ENCODE measurements at regions not wholly inside any gene's neighbourhood (a gene's known extent, or its start where the extent isn't known, plus 50 kb on each side); places are given as distances from the start of the nearest gene placed in this dataset.

GRCh38 chr4:31236020-31236638, 516.0 kb downstream of the PCDH7 start:
- H3K36me3 Mint-ChIP-seq (ENCODE audit: low read depth) = no peaks in the 10 kb centered on the region
- no peak overlapping the region for H3K4me3 Mint-ChIP-seq
- H3K9me3 Mint-ChIP-seq = peaks cover 9% of the 10 kb centered on the region
- H3K4me1 Mint-ChIP-seq = peaks cover 11% of the 10 kb centered on the region
- no peak for TF ChIP-seq CTCF (IDR thresholded peaks at IDR 0.05; ENCODE audit: unreplicated experiment in 3 of 3)
- no peaks in the 10 kb centered on the region for H3K27me3 Mint-ChIP-seq (ENCODE audit: low read depth)
- no peak overlapping the region for H3K27ac Mint-ChIP-seq

- no peak for TF ChIP-seq CTCF (IDR thresholded peaks at IDR 0.05; ENCODE audit: unreplicated experiment in 3 of 3)
- no peaks in the 10 kb centered on the region for H3K27me3 Mint-ChIP-seq (ENCODE audit: low read depth)
- H3K4me3 Mint-ChIP-seq = no peak overlapping the region
- H3K9me3 Mint-ChIP-seq = peaks cover 9% of the 10 kb centered on the region
- no peaks in the 10 kb centered on the region for H3K36me3 Mint-ChIP-seq (ENCODE audit: low read depth)
- peaks cover 11% of the 10 kb centered on the region for H3K4me1 Mint-ChIP-seq
- no peak overlapping the region for H3K27ac Mint-ChIP-seq
Observed at GRCh38 chr4:31236639-31237173, 516.5 kb downstream of the PCDH7 start.

GRCh38 chr4:31237233-31237632, 517.1 kb downstream of the PCDH7 start:
- H3K4me1 Mint-ChIP-seq = peaks cover 11% of the 10 kb centered on the region
- H3K4me3 Mint-ChIP-seq = no peak overlapping the region
- TF ChIP-seq CTCF (IDR thresholded peaks at IDR 0.05; ENCODE audit: unreplicated experiment in 3 of 3) = no peak
- H3K36me3 Mint-ChIP-seq (ENCODE audit: low read depth) = no peaks in the 10 kb centered on the region
- no peak overlapping the region for H3K27ac Mint-ChIP-seq
- no peaks in the 10 kb centered on the region for H3K27me3 Mint-ChIP-seq (ENCODE audit: low read depth)
- H3K9me3 Mint-ChIP-seq = peaks cover 9% of the 10 kb centered on the region

- Mint-ChIP-seq H3K4me3 (no peak overlapping the region), H3K36me3 (ENCODE audit: low read depth) (no peaks in the 10 kb centered on the region), H3K27ac (peak overlapping the region; percentile 44 to 87 (median 59)), H3K4me1 (peaks cover 11% of the 10 kb centered on the region), H3K27me3 (ENCODE audit: low read depth) (no peaks in the 10 kb centered on the region), H3K9me3 (peaks cover 15% of the 10 kb centered on the region)
- TF ChIP-seq CTCF (IDR thresholded peaks at IDR 0.05; ENCODE audit: unreplicated experiment in 3 of 3) = no peak
Observed at GRCh38 chr4:31239886-31240285, 519.7 kb downstream of the PCDH7 start.

GRCh38 chr4:31241504-31242106, 521.4 kb downstream of the PCDH7 start:
- no peak for TF ChIP-seq CTCF (IDR thresholded peaks at IDR 0.05; ENCODE audit: unreplicated experiment in 3 of 3)
- Mint-ChIP-seq H3K9me3 (peaks cover 15% of the 10 kb centered on the region), H3K4me3 (no peak overlapping the region), H3K4me1 (peaks cover 7% of the 10 kb centered on the region), H3K27ac (no peak overlapping the region), H3K27me3 (ENCODE audit: low read depth) (no peaks in the 10 kb centered on the region), H3K36me3 (ENCODE audit: low read depth) (no peaks in the 10 kb centered on the region)

GRCh38 chr4:31246856-31247255, 526.7 kb downstream of the PCDH7 start:
- no peak overlapping the region for H3K4me3 Mint-ChIP-seq
- no peaks in the 10 kb centered on the region for H3K4me1 Mint-ChIP-seq
- H3K9me3 Mint-ChIP-seq = peaks cover 11% of the 10 kb centered on the region
- TF ChIP-seq CTCF (IDR thresholded peaks at IDR 0.05; ENCODE audit: unreplicated experiment in 3 of 3) = no peak
- no peak overlapping the region for H3K27ac Mint-ChIP-seq
- H3K27me3 Mint-ChIP-seq (ENCODE audit: low read depth) = no peaks in the 10 kb centered on the region
- no peaks in the 10 kb centered on the region for H3K36me3 Mint-ChIP-seq (ENCODE audit: low read depth)

Measured in nephron (organoid).